ENCODE measurements at regions not wholly inside any gene's neighbourhood (a gene's known extent, or its start where the extent isn't known, plus 50 kb on each side); places are given as distances from the start of the nearest gene placed in this dataset.
"Not testable (repeated sequence)": the region's sequence is repeated elsewhere in the genome, so short reads cannot be mapped to it uniquely, and the experiment has no call there.

DNA sequence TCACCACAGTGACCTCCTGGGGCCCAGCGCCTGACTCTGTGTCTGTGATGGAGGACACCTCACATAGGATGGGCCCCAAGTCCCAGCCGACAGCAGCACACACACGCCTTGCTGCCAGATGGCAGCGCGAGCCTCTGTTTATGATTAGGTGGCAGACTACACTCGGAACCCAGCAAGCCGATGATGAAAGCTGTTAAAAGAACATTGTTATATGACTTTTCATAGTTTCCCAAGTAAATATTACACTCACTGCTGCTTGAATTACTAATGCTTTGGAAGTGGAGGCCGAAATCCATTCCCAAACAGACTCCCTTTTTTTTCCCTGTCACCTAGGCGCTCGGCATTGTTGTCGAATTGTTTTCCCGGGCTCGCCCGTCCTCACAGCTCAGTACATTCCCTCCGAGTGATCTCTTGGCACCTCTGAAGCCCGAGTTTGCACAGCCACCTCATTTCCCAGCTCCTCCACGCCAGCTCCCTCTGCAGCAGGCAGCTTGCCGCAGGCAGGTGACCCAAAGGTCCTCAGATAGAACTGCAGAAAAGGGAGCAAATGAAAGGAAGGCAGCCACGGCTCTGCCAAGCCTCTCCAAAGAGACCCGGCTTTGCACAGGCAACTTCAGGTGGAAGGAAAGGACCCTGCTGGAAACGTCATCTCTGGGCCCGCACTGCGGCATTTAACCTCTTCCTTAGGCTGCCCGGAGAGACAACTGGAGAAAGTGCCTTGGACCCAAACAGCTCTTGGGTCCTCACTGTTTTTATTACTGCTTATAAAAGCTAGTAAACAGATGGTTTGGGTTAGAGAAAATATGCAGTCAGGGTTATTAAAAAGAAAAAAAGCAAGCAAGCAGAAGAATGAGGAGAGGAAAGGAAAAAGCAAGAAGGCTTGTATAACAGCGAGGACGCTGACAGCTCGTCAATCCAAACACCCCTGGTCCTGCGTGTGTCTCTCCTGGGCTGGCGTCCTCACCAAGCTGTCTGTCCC, 72.2 kb upstream of the SLC25A33 start:
- no peak for DNase-seq (ENCODE audit: low read depth)

DNA sequence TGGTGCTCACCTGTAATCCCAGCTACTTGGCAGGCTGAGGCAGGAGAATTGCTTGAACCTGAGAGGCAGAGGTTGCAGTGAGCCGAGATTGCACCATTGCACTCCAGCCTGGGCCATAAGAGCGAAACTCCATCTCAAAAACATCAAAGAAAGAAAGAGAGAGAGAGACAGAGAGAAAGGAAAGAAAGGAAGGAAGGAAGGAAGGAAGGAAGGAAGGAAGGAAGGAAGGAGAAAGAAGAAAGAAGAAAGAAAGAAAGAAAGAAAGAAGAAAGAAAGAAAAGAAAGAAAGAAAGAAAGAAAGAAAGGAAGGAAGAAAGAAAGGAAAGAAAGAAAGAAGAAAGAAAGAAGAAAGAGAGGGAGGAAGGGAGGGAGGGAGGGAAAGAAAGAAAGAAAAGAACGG, 69.4 kb upstream of the SLC25A33 start:
- not testable (repeated sequence) for DNase-seq (ENCODE audit: low read depth)

DNA sequence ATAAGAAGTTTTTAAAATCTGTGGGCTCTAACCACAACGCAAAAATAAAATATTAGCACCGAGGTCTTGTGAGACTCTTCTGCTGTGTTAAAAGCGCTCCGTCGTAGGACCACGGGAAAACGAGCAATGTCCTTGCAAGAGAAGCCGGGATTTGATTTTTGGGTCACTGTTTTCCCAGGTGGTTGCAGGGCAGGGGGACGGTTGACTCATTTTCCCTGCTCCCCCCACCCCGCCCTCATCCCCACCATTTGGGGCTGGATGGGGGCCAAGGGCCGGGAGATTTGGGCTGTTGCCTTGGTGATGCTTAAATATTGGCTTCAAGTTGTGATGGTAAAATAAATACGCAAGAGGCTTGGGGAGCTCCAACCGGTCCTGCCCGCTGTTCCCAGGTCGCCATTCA, 67.6 kb upstream of the SLC25A33 start:
- no peak for DNase-seq (ENCODE audit: low read depth)

DNA sequence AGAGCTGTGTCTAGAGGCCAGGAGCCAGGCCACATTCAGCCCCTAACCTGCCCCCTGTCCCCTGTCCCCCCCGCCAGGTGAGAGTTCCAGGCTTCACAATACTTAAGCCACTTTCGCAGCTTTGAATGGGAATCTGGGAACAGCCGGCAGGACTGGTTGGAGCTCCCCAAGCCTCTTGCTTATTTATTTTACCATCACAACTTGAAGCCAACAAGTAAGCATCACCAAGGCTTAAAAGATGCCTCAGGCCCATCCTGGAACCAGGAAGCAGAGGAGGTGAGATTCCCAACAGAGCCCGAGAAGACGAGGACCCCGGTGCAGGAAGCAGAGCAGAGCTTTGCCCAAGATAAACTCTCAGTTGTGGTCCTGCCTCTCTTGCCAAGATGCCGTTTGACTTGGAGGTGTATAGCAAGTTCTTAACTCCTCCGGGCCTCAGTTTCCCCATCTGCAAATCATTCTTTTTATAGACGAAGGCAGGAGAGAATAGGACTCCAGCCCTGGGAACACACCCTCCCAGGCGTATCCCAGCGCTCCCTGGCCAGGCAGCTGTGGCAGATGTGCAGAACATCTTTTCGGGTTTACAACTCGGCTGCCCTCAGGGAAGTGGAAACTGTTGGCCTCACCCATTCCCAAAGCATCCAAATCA, 66.8 kb upstream of the SLC25A33 start:
- no peak for DNase-seq (ENCODE audit: low read depth)

DNA sequence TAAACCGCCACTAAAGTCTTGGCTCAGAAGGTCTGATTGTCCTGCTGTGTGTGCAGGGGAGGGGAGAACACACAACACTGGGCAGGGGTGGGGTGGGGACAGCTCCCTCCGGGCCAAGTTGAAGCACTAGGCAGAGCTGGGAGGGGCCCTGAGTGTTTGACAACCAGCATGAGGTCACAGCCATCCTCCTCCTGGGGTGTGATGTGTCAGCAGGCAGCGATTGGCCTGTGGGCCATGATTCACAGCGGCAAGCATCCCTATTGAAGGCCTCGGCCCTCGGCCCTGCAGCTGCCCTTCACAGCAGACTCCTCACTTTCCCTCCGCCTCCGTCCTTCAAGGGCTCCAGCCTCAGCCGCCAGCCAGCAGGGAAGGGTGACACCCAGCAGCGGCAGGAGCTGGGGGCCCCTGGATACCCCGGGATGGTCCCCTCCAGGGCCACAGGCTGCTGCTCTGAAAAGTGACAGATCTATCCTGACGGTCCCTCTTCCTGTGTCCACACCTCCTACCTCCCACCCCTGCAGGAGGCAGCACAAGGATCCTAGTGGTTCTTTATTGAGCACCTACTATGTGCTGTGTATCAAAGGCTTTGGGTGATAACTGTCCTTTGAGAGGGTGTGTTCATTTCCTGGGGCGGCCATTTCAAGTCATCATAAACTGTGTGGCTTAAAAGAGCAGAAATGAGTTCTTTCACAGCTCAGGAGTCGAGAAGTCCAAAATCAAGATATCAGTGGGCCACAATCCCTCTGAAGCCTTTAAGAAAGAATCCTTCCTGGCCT, 66.0 kb upstream of the SLC25A33 start:
- DNase-seq (ENCODE audit: low read depth) = no peak

DNA sequence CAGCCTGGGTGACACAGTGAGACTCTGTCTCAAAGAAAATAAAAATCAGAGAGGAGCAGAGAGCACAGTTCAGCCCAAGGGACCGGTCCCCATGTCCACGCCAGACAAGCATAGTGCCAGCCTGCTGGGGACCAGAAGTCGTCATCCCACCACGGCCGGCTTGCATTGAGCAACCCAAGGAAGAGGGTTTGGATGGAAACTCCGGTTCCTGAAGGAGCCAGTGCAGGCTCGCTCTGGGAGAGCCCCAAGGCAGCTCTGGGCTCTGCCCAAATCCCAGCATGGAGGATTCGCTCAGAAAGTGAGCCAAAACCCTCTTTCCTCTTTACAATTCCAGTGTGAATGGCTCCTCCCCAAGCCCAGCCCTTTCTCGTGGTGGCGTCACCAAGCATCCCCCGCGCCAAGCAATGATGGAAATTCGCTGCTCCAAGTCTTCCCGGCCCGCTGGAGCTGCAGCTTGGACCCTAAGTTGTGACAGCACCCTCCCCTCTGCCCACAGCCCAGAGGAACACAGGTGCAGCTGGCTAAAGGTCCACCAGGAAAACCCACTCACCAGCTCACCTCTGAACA, 64.1 kb upstream of the SLC25A33 start:
- no peak for DNase-seq (ENCODE audit: low read depth)

DNA sequence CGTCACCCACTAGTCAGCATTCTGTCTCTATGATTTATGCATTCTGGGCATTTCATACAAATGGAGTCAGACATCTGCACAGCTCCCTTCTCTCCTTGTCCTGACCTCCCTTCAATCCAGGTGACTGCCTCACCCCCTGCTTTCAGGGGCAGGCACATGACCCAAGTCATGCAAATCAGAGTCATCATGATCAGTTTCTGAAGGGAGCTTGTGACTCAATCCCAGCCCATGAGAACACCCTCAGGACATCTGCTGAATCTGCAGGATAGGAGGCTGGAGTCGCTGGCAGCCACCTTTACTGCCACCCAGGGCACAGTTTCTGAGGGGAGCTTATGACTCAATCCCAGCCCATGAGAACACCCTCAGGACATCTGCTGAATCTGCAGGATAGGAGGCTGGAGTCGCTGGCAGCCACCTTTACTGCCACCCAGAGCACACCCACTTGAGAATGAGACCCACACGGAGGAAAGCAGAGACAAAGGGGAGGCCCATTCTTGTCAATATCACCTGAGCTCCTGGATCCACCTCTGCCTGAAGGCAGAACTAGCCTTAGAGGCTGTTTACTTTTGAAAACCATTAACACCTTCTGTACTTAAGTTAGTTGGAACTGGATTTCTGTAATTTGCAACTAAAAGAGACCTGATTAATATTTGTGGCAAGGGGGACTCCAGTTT, 62.3 kb upstream of the SLC25A33 start:
- no peak for DNase-seq (ENCODE audit: low read depth)

DNA sequence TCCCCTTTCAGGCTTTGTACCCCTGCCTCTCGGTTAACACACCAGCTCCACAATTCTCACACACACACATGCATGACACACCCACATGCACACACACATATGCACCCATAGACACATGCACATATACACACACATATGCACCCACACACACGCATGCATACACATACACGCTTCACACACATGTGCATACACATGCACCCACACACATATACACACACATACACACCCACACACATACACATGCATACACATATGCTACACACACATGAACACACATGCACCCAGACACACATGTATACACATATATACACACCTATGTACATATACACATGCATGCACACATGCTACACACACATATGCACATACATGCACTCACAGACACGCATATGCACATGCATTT, 61.7 kb upstream of the SLC25A33 start:
- DNase-seq (ENCODE audit: low read depth) = no peak

DNA sequence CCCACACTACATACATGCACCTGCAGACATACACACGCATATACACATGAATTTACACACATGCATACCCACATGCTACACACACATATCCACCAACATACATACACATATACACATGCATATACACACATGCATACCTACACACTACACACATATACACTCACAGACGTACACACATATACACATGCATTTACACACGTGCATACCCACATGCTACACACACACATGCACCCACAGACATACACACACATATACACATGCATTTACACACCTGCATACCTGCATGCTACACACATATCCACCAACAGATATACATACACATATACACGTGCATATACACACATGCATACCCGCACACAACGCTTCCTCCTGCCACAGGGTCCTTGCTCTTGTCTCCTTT, 61.2 kb upstream of the SLC25A33 start:
- DNase-seq (ENCODE audit: low read depth) = no peak

DNA sequence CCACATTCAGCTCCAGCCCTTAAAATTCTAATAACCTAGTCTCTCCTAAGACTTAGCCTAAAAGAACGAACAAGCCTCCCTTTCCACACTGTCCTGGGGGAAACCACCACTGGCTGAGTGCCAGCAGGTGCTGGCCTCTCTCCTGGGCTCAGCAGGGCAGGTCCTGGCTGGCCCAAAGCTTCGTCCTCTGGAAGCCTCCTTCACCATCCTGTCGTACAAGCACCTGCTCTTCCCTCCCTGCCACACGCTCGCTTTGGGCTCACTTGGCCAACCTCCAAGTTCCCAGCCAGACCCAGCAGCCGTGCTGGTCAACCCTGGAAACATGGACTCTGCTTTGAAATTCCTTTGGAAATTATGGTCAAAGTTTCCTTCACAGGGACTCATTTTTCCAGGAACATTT, 58.2 kb upstream of the SLC25A33 start:
- no peak for DNase-seq (ENCODE audit: low read depth)

DNA sequence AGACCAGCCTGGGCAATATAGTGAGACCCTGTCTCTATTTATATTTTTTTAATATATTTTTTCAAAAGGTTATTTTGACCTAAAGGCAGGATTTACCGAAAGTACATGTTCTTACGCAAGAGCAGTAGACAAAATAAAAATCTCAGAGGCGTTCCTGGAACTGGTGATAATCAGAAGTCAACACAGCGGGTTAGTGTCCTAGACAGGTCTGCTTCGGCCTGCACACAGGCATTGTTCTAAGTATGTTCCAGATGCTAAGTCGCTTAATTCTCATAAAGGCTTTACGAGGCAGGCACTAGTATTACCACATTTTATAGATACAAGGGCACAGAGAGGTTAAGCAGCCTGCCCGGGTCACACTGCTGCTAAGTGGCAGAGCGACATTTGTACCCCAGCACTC, 56.9 kb upstream of the SLC25A33 start:
- DNase-seq (ENCODE audit: low read depth) = no peak

DNA sequence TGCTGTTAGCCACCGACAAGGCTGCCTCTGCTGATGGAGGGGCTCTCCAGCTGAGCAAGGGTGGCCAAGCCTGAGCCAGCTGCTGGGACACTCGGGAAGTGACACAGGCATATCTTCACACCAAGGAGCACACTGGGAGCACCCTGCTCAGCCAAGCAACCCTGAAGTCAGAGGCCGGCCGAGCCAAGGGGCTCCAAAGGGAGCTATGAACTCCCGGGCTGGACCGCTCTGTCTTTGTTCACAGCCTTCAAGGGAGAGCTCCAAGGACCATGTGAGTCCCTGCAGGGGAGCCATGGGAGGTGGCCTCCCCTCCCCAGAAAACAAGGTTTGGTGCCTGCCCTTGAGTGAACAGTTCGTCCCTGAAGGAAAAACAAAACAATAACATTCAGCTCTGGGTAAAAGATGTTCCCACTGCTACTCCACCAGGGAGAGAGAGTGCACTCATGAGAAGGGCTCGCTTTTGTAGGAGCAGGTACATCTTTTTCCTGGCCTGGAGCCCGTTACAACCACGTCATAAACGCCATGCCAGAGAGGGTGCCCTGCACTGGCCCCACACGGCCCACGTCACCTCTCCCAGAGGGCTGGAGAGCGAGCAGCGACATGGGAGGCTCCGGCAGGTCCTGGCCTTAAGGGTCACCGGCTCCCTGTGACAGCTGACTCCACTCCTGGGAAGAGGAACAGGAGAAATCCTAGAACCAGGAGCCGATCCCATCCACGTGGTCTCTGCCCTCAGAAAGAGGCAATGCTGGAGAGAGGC, 56.3 kb upstream of the SLC25A33 start:
- no peak for DNase-seq (ENCODE audit: low read depth)

DNA sequence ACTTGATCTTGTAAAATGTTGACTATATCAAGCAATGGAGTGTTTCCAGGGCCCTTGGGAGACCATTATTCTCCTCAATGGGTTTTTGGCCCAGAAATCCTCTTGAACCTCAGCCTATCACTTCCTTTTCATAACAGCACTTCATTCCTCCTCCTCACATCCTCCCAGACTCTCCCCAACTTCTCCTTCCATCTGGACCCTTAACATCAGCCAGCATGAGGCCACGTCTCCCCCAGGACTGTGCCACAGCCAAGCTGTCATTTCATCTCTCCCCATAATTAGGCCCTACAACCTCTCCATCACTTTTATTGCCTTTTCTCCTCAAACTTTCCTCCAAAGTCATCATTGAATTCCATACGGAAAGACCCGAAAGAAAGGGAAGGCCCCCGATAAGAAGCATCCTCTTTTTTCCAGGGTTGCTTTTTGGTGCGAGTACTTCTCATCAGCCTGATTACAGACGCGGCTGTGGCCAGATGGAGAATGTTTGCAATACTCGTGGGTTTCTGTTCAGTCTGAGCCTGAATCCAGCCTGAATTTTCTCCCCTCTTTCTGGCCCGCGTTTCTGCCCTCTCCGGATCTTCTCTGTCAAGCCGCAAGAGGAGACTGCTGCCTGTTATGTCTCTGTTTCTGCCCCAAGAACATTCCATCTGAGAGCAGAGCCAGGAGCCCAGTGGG, 52.7 kb upstream of the SLC25A33 start:
- no peak for DNase-seq (ENCODE audit: low read depth)
